Fibroblast of pulmonary artery (primary cell): ENCODE measurements at regions not wholly inside any gene's neighbourhood (a gene's known extent, or its start where the extent isn't known, plus 50 kb on each side); places are given as distances from the start of the nearest gene placed in this dataset.

Experiments used
- DNase-seq: peaks from one replicate; pipeline ENCODE4 v3.0.0-alpha.2; 2010; ENCODE audit warnings: low read depth
- H3K4me3 ChIP-seq: replicated peaks from 2 replicates; pipeline ENCODE4 v1.5.1; 2011; ENCODE audit warnings: low read depth, mild to moderate bottlenecking, control low read depth, low read length, moderate library complexity
- TF ChIP-seq, protein P1 (sequence below): IDR thresholded peaks from 2 replicates; pipeline ENCODE4 v1.5.1; 2011; ENCODE audit warnings: mild to moderate bottlenecking, control low read depth, low read length, inconsistent platforms; ENCODE audit errors: missing control alignments

DNA sequence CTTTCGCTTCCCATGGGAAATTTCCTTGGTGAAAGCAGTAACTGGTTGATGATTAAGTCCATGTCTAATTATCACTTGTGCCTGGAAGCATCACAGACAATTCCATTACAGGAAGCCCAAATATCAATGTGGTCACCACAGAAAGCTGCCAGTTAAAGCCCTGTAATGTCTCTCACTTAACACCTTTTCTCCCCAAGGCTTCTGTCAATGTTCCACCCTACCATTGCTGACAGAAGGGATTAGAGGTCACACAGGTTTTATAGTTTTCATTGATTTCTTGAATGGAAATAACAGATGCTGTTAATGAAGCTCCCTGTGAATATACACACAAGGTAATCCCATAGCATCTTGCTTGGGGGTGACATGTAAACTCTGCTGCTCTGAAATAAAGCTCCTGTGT, 279.2 kb downstream of the COX7C start:
- no peak overlapping the region for H3K4me3 ChIP-seq
- DNase-seq = no peak
- TF ChIP-seq, protein P1, sequence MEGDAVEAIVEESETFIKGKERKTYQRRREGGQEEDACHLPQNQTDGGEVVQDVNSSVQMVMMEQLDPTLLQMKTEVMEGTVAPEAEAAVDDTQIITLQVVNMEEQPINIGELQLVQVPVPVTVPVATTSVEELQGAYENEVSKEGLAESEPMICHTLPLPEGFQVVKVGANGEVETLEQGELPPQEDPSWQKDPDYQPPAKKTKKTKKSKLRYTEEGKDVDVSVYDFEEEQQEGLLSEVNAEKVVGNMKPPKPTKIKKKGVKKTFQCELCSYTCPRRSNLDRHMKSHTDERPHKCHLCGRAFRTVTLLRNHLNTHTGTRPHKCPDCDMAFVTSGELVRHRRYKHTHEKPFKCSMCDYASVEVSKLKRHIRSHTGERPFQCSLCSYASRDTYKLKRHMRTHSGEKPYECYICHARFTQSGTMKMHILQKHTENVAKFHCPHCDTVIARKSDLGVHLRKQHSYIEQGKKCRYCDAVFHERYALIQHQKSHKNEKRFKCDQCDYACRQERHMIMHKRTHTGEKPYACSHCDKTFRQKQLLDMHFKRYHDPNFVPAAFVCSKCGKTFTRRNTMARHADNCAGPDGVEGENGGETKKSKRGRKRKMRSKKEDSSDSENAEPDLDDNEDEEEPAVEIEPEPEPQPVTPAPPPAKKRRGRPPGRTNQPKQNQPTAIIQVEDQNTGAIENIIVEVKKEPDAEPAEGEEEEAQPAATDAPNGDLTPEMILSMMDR = no peak

DNA sequence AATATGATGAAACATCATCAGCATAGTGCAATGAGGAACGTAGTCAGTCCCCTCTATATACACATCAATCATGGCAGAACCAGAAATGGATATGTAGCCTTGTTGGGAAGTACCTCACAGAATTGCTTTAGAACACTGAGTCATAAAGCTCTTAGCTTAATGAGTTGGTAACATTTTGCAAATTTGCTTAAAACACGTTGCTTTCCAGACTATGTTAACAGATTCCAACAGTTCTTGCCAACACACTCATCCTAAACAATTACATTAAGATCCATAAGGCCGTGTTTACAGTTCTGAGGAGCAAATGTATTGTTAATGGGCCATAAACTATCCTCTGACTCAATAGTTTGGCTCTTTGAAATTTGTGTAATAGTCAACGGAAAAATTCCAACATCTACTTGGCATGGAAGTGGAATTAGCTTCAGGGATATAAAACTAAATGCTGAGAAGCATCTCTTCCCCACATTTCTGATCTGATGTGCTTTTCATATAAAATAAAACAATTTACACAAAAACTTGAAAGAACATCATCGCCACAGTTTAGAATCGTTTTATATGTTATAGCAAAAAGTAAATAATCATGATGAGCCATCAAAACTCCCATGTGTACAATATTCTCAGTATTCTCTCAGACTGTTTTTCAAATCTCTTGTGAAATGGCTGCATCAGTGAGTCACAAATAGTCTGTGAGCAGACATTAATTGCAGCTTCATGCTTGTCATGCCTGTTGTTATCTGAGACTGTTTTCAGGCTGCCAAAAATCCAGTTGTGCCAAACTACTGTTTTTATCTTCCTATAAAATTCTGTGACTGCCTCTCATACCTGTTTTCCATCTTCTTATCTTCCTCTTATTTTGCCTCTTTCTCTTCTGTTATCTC, 291.9 kb downstream of the COX7C start:
- peak; percentile 78 for DNase-seq
- TF ChIP-seq, protein P1 = no peak

DNA sequence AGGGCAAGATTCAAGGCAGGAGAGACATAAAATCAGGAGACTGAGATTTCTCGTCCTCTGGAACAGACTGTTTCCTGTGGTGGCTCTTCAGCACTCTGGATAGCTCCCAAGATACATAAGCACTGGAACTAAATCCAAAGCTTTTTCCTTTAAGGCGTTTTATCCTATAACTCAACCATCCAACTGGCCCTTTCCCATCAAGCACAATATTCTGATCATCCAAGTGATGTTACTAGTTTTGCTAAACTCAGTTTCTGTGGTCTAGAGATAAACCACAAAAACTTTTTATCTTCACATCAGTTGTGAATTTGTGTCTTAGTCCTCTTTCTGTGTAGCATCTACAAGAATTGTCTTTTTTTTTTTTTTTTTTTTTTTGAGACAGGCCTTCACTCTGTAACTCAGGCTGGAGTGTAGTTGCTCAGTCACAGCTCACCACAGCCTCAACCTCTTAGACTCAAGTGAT, 299.4 kb downstream of the COX7C start:
- TF ChIP-seq, protein P1 = no peak
- peak; percentile 61 for DNase-seq
- H3K4me3 ChIP-seq = no peak overlapping the region

More for the DNA sequence above, 291.9 kb downstream of the COX7C start:
- H3K4me3 ChIP-seq = no peak overlapping the region

- TF ChIP-seq, protein P1 = no peak
- no peak overlapping the region for H3K4me3 ChIP-seq
- DNase-seq = no peak
Observed at GRCh38 chr5:86918246-86918645, 300.5 kb downstream of the COX7C start.

DNA sequence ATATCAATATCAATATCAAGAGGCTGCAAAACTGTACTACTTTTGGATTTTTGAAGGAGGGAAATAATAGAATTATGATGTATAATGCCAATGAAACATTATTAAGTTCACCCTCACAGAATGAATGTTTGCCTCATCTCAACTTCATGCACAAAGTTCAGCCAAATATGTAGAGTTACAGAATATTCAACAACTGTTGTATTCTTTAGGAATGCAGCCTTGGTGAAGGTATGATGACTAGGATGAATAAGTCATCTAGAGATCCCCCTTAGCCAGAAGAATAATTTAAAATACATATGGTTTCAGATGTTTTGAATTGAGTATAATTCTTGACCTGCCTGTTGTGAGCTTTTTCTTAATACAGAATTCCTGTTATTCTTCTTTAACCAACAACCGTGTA, 308.3 kb downstream of the COX7C start:
- H3K4me3 ChIP-seq = no peak overlapping the region
- DNase-seq = no peak
- TF ChIP-seq, protein P1 = no peak

GRCh38 chr5:86929123-86929766, 311.5 kb downstream of the COX7C start:
- no peak overlapping the region for H3K4me3 ChIP-seq
- TF ChIP-seq, protein P1 = no peak
- no peak for DNase-seq
